ENCODE measurements at regions not wholly inside any gene's neighbourhood (a gene's known extent, or its start where the extent isn't known, plus 50 kb on each side); places are given as distances from the start of the nearest gene placed in this dataset.
A peak's percentile ranks its signal among the peaks of the same experiment; 100 is the strongest.

GRCh38 chr4:13906727-13907126, 279.2 kb upstream of the BOD1L1 start:
- intact Hi-C loops (cut with DNase I), result no loop called here
- Histone ChIP-seq H3K4me1 (no peaks in the 10 kb centered on the region), H3K9me3 (no peaks in the 10 kb centered on the region), H3K36me3 (no peaks in the 10 kb centered on the region), H3K27ac (no peak overlapping the region), H3K4me3 (no peak overlapping the region), H3K27me3 (ENCODE audit: low read depth) (no peaks in the 10 kb centered on the region)
- no peak for TF ChIP-seq CTCF (IDR thresholded peaks at IDR 0.05)
- DNase-seq (no peak), ATAC-seq (no peak)

- H3K9me3 ChIP-seq, result no peaks in the 10 kb centered on the region
- H3K27me3 ChIP-seq (ENCODE audit: low read depth), result no peaks in the 10 kb centered on the region
- H3K4me1 ChIP-seq, result no peaks in the 10 kb centered on the region
- intact Hi-C loops (cut with DNase I), result no loop called here
- H3K36me3 ChIP-seq, result no peaks in the 10 kb centered on the region
- DNase-seq, result no peak
- H3K27ac ChIP-seq, result no peak overlapping the region
- peak in 1 of 2 donors; percentile 37 for ATAC-seq
- TF ChIP-seq CTCF (IDR thresholded peaks at IDR 0.05), result no peak
- H3K4me3 ChIP-seq, result no peak overlapping the region
These were observed 279.8 kb upstream of the BOD1L1 start for GRCh38 chr4:13907255-13907751.

- H3K27ac ChIP-seq, result no peak overlapping the region
- ATAC-seq, result no peak
- DNase-seq, result no peak
- no peaks in the 10 kb centered on the region for H3K27me3 ChIP-seq (ENCODE audit: low read depth)
- no peak for TF ChIP-seq CTCF (IDR thresholded peaks at IDR 0.05)
- intact Hi-C loops (cut with DNase I), result no loop called here
- H3K4me3 ChIP-seq, result no peak overlapping the region
- H3K4me1 ChIP-seq, result no peaks in the 10 kb centered on the region
- H3K36me3 ChIP-seq, result no peaks in the 10 kb centered on the region
- H3K9me3 ChIP-seq, result no peaks in the 10 kb centered on the region
These were observed 280.9 kb upstream of the BOD1L1 start for GRCh38 chr4:13908455-13908854.

GRCh38 chr4:13910556-13910955, 283.0 kb upstream of the BOD1L1 start:
- DNase-seq (no peak), ATAC-seq (no peak)
- no peak overlapping the region for H3K4me3 ChIP-seq
- TF ChIP-seq CTCF (IDR thresholded peaks at IDR 0.05), result no peak
- no peak overlapping the region for H3K27ac ChIP-seq
- H3K9me3 ChIP-seq, result no peaks in the 10 kb centered on the region
- no peaks in the 10 kb centered on the region for H3K4me1 ChIP-seq
- no peaks in the 10 kb centered on the region for H3K27me3 ChIP-seq (ENCODE audit: low read depth)
- H3K36me3 ChIP-seq, result no peaks in the 10 kb centered on the region
- intact Hi-C loops (cut with DNase I), result no loop called here

- no peak for DNase-seq
- H3K4me3 ChIP-seq, result no peak overlapping the region
- no peak for ATAC-seq
These were observed 283.7 kb upstream of the BOD1L1 start for GRCh38 chr4:13911256-13911655.

More at GRCh38 chr4:13911256-13911655, 283.7 kb upstream of the BOD1L1 start:
- intact Hi-C loops (cut with DNase I), result no loop called here
- no peak for TF ChIP-seq CTCF (IDR thresholded peaks at IDR 0.05)
- Histone ChIP-seq H3K36me3 (no peaks in the 10 kb centered on the region), H3K4me1 (no peaks in the 10 kb centered on the region), H3K27me3 (ENCODE audit: low read depth) (no peaks in the 10 kb centered on the region), H3K9me3 (no peaks in the 10 kb centered on the region), H3K27ac (no peak overlapping the region)

Measured in lower lobe of right lung (tissue), 2 donors.